MCF 10A (cell line): ENCODE measurements at regions not wholly inside any gene's neighbourhood (a gene's known extent, or its start where the extent isn't known, plus 50 kb on each side); places are given as distances from the start of the nearest gene placed in this dataset.
A peak's percentile ranks its signal among the peaks of the same experiment; 100 is the strongest.

Source experiments
- BruUV-seq: library from RNA; stranded (reverse); fragments of 400-500 nt; replicated peaks from 2 replicates; lab custom pipeline; 2021; lab: Mats Ljungman, UMichigan
- CTCF ChIA-PET: fragments of 300-600 bp; sonication (Branson Sonifier 250); formaldehyde crosslinking; extraction: SDS; loops from one replicate; lab custom pipeline; 2021; ENCODE audit warnings: antibody characterized with exemption, inconsistent platforms; lab: Yijun Ruan, JAX
- POLR2A ChIA-PET: fragments of 300-600, 350-650 bp; sonication (Branson Sonifier 250); formaldehyde crosslinking; extraction: SDS; loops from one replicate; lab custom pipeline; 2020; ENCODE audit warnings: antibody characterized with exemption, inconsistent platforms; lab: Yijun Ruan, JAX
- DNase-seq: peaks from one replicate; pipeline ENCODE4 v3.0.0-alpha.2; 2018; ENCODE audit not compliant: unreplicated experiment
- H3K27ac Mint-ChIP-seq: one replicate; pipeline ENCODE4 v1.8.0; 2022; ENCODE audit warnings: mild to moderate bottlenecking, low read depth, mixed read lengths; ENCODE audit not compliant: unreplicated experiment
- H3K27me3 Mint-ChIP-seq: one replicate; pipeline ENCODE4 v1.8.0; 2022; ENCODE audit warnings: mixed read lengths; ENCODE audit not compliant: insufficient read depth, unreplicated experiment
- H3K36me3 Mint-ChIP-seq: one replicate; pipeline ENCODE4 v1.8.0; 2022; ENCODE audit warnings: mild to moderate bottlenecking, moderate library complexity, mixed read lengths; ENCODE audit not compliant: insufficient read depth, unreplicated experiment
- H3K4me1 Mint-ChIP-seq: one replicate; pipeline ENCODE4 v1.8.0; 2022; ENCODE audit warnings: mixed read lengths; ENCODE audit not compliant: insufficient read depth, unreplicated experiment
- H3K4me3 Mint-ChIP-seq: one replicate; pipeline ENCODE4 v1.8.0; 2022; ENCODE audit warnings: mild to moderate bottlenecking, moderate library complexity, mixed read lengths; ENCODE audit not compliant: unreplicated experiment
- H3K9me3 Mint-ChIP-seq: one replicate; pipeline ENCODE4 v1.8.0; 2022; ENCODE audit warnings: mixed read lengths; ENCODE audit not compliant: unreplicated experiment
- CTCF ChIP-seq: fragments of 200-600 bp; IDR thresholded peaks from one replicate; pipeline ENCODE4 v1.8.0; 2022; ENCODE audit warnings: antibody characterized with exemption, mild to moderate bottlenecking; ENCODE audit not compliant: unreplicated experiment
- intact Hi-C: fragments of 100-400 bp; cut with micrococcal nuclease; formaldehyde crosslinking; loops from 2 replicates; pipeline ENCODE4 v1.14.1; 2022

- no peaks in the 10 kb centered on the region for H3K9me3 Mint-ChIP-seq
- CTCF ChIA-PET = interaction anchor here (0.6 kb wide), 1 partner anchor 42 kb away, joined by 5 read pairs; no protein-coding TSS in a partner anchor
- no peak for TF ChIP-seq CTCF
- no TSS peak for BruUV-seq
- H3K27me3 Mint-ChIP-seq = no peaks in the 10 kb centered on the region
- intact Hi-C loops = no loop called here
- H3K27ac Mint-ChIP-seq = no peak overlapping the region
- DNase-seq = no peak
- POLR2A ChIA-PET = interaction anchor here (1.1 kb wide), 1 partner anchor 14 kb away, joined by 3 read pairs; no protein-coding TSS in a partner anchor
- no peaks in the 10 kb centered on the region for H3K36me3 Mint-ChIP-seq
- H3K4me1 Mint-ChIP-seq = no peaks in the 10 kb centered on the region
- no peak overlapping the region for H3K4me3 Mint-ChIP-seq
Observed at GRCh38 chr4:52198294-52198693, 147.2 kb downstream of the SPATA18 start.

- Mint-ChIP-seq H3K27me3 (no peaks in the 10 kb centered on the region), H3K4me1 (no peaks in the 10 kb centered on the region), H3K27ac (no peak overlapping the region), H3K9me3 (no peaks in the 10 kb centered on the region), H3K36me3 (no peaks in the 10 kb centered on the region), H3K4me3 (no peak overlapping the region)
- DNase-seq = peak; percentile 80
- no peak for TF ChIP-seq CTCF
- no TSS peak for BruUV-seq
- intact Hi-C loops = no loop called here
- ChIA-PET CTCF (no interaction called here), POLR2A (interaction anchor here (0.7 to 1.0 kb wide), 2 partner anchors 26 to 322 kb away, joined by 3 read pairs; no protein-coding TSS in a partner anchor)
Observed at GRCh38 chr4:52199574-52200338, 148.7 kb downstream of the SPATA18 start.

- Mint-ChIP-seq H3K36me3 (no peaks in the 10 kb centered on the region), H3K4me3 (no peak overlapping the region), H3K9me3 (no peaks in the 10 kb centered on the region), H3K27ac (no peak overlapping the region), H3K27me3 (no peaks in the 10 kb centered on the region), H3K4me1 (no peaks in the 10 kb centered on the region)
- ChIA-PET POLR2A (interaction anchor here (0.7 to 1.0 kb wide), 2 partner anchors 26 to 323 kb away, joined by 3 read pairs; no protein-coding TSS in a partner anchor), CTCF (no interaction called here)
- BruUV-seq = no TSS peak
- no peak for DNase-seq
- intact Hi-C loops = no loop called here
- TF ChIP-seq CTCF = no peak
Observed at GRCh38 chr4:52200339-52200725, 149.2 kb downstream of the SPATA18 start.

GRCh38 chr4:52201715-52202114 lies 150.6 kb downstream of the SPATA18 start:
- DNase-seq = no peak
- no peaks in the 10 kb centered on the region for H3K27me3 Mint-ChIP-seq
- no peaks in the 10 kb centered on the region for H3K9me3 Mint-ChIP-seq
- no peaks in the 10 kb centered on the region for H3K36me3 Mint-ChIP-seq
- no TSS peak for BruUV-seq
- TF ChIP-seq CTCF = no peak
- POLR2A ChIA-PET = no interaction called here
- intact Hi-C loops = no loop called here
- no peaks in the 10 kb centered on the region for H3K4me1 Mint-ChIP-seq
- H3K4me3 Mint-ChIP-seq = no peak overlapping the region
- CTCF ChIA-PET = no interaction called here
- H3K27ac Mint-ChIP-seq = no peak overlapping the region
